Loucy (cell line): ENCODE measurements at regions not wholly inside any gene's neighbourhood (a gene's known extent, or its start where the extent isn't known, plus 50 kb on each side); places are given as distances from the start of the nearest gene placed in this dataset.

Source experiments
- H2AFZ ChIP-seq: fragments of 200-600 bp; sonication (generic); 2 replicates; pipeline ENCODE4 v1.6.0; 2016; ENCODE audit warnings: antibody characterized with exemption, mild to moderate bottlenecking, low read length, moderate library complexity
- H3F3A ChIP-seq: fragments of 200-600 bp; 2 replicates; pipeline ENCODE4 v1.6.0; 2016; ENCODE audit warnings: antibody characterized with exemption, low read depth, mild to moderate bottlenecking
- H3K27me3 ChIP-seq: fragments of 200-600 bp; sonication (generic); 2 replicates; pipeline ENCODE4 v1.6.1; 2014; ENCODE audit warnings: low read length, mild to moderate bottlenecking; ENCODE audit not compliant: insufficient read depth, poor library complexity, severe bottlenecking
- H3K36me3 ChIP-seq: fragments of 200-600 bp; sonication (generic); 2 replicates; pipeline ENCODE4 v1.6.1; 2016; ENCODE audit warnings: low read length; ENCODE audit not compliant: insufficient read depth
- H3K4me1 ChIP-seq: fragments of 200-600 bp; sonication (generic); 2 replicates; pipeline ENCODE4 v1.5.1; 2014; ENCODE audit warnings: low read length, mild to moderate bottlenecking; ENCODE audit not compliant: insufficient read depth, poor library complexity, severe bottlenecking
- H3K4me2 ChIP-seq: fragments of 200-600 bp; sonication (generic); 2 replicates; pipeline ENCODE4 v1.6.0; 2014; ENCODE audit warnings: antibody characterized with exemption, low read length, low read depth, mild to moderate bottlenecking; ENCODE audit not compliant: poor library complexity, severe bottlenecking
- H3K4me3 ChIP-seq: fragments of 200-600 bp; sonication (generic); 2 replicates; pipeline ENCODE4 v1.5.1; 2014; ENCODE audit warnings: low read length, mild to moderate bottlenecking, mixed read lengths; ENCODE audit not compliant: poor library complexity, severe bottlenecking
- H3K79me2 ChIP-seq: fragments of 200-600 bp; sonication (generic); 2 replicates; pipeline ENCODE4 v1.6.1; 2014; ENCODE audit warnings: low read length; ENCODE audit not compliant: insufficient read depth
- H3K9ac ChIP-seq: fragments of 200-600 bp; sonication (generic); 2 replicates; pipeline ENCODE4 v1.6.0; 2014; ENCODE audit warnings: mild to moderate bottlenecking, low read depth, low read length, moderate library complexity; ENCODE audit not compliant: poor library complexity, severe bottlenecking
- H3K9me2 ChIP-seq: fragments of 200-600 bp; sonication (generic); replicated peaks from 2 replicates; pipeline ENCODE4 v1.6.1; 2016; ENCODE audit warnings: low read depth, low read length, mixed read lengths
- H3K9me3 ChIP-seq: fragments of 200-600 bp; sonication (generic); 2 replicates; pipeline ENCODE4 v1.6.1; 2014; ENCODE audit warnings: mild to moderate bottlenecking, antibody characterized with exemption, low read length, low read depth; ENCODE audit not compliant: insufficient read depth
- H4K20me1 ChIP-seq: fragments of 200-600 bp; sonication (generic); 2 replicates; pipeline ENCODE4 v1.6.0; 2014; ENCODE audit warnings: antibody characterized with exemption, low read length, mild to moderate bottlenecking; ENCODE audit not compliant: insufficient read depth, poor library complexity, severe bottlenecking
- EZH2phosphoT487 ChIP-seq: fragments of 200-600 bp; IDR thresholded peaks from 2 replicates; pipeline ENCODE4 v1.6.1; 2018; ENCODE audit warnings: antibody characterized with exemption, mild to moderate bottlenecking, moderate library complexity, borderline replicate concordance
- TF ChIP-seq, protein P1 (sequence below): fragments of 200-600 bp; sonication (generic); conservative IDR thresholded peaks from 2 replicates; pipeline ENCODE4 v1.5.1; 2014; ENCODE audit warnings: mild to moderate bottlenecking, antibody characterized with exemption, low read length

DNA sequence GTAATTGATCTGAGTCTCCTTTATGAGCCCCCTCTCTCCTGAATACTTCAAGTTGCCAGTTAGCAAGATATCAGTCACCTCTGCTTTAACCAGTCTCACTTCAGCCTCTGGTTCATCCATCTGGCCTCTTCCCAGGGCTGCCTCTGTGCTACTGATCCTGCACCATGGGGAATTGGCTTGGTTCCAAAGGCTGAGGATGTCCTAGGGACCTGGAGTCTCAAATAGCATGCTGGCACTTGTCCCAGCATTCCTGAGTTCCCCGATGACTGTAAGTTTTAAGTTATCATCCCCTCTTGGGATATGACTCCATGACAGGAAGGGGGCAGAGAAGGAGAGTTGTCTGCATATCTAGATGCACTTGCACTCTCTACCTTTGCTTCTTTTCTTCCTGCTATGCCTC is 252.0 kb downstream of the PTBP2 start:
- Histone ChIP-seq H2AFZ (no peak overlapping the region), H4K20me1 (no peaks in the 10 kb centered on the region), H3K79me2 (no peaks in the 10 kb centered on the region), H3K4me2 (no peak overlapping the region), H3F3A (no peaks in the 10 kb centered on the region), H3K9ac (no peak overlapping the region), H3K9me2 (no peaks in the 10 kb centered on the region), H3K4me3 (no peak overlapping the region), H3K36me3 (no peaks in the 10 kb centered on the region), H3K9me3 (no peaks in the 10 kb centered on the region), H3K4me1 (no peaks in the 10 kb centered on the region), H3K27me3 (no peaks in the 10 kb centered on the region)
- TF ChIP-seq, protein P1, sequence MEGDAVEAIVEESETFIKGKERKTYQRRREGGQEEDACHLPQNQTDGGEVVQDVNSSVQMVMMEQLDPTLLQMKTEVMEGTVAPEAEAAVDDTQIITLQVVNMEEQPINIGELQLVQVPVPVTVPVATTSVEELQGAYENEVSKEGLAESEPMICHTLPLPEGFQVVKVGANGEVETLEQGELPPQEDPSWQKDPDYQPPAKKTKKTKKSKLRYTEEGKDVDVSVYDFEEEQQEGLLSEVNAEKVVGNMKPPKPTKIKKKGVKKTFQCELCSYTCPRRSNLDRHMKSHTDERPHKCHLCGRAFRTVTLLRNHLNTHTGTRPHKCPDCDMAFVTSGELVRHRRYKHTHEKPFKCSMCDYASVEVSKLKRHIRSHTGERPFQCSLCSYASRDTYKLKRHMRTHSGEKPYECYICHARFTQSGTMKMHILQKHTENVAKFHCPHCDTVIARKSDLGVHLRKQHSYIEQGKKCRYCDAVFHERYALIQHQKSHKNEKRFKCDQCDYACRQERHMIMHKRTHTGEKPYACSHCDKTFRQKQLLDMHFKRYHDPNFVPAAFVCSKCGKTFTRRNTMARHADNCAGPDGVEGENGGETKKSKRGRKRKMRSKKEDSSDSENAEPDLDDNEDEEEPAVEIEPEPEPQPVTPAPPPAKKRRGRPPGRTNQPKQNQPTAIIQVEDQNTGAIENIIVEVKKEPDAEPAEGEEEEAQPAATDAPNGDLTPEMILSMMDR = no peak
- no peak for TF ChIP-seq EZH2phosphoT487

DNA sequence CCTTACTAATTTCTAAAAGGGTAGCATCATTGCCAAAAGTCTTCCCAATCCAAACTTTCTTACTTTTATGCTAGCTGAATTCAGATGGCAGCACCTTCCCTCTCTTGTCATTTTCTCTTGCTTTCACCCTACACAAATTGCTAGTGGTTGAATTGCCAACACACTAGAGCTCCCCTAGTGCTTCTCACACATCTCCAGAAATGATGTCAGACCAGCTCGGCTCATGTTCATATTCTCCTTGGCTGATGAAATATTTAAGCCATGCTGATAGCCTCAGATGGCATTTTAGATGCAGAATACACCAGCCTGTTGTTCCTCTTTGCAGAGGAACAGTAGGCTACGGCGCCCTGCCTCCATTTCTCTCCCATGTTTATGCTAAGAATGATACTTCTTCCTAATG is 256.9 kb downstream of the PTBP2 start:
- Histone ChIP-seq H3K27me3 (no peaks in the 10 kb centered on the region), H3K9me3 (no peaks in the 10 kb centered on the region), H3K4me1 (no peaks in the 10 kb centered on the region), H4K20me1 (no peaks in the 10 kb centered on the region), H3K9ac (no peak overlapping the region), H3F3A (no peaks in the 10 kb centered on the region), H3K9me2 (no peaks in the 10 kb centered on the region), H3K79me2 (no peaks in the 10 kb centered on the region), H3K36me3 (no peaks in the 10 kb centered on the region), H3K4me2 (no peak overlapping the region), H3K4me3 (no peak overlapping the region), H2AFZ (no peak overlapping the region)
- TF ChIP-seq EZH2phosphoT487 = no peak
- TF ChIP-seq, protein P1 = no peak

DNA sequence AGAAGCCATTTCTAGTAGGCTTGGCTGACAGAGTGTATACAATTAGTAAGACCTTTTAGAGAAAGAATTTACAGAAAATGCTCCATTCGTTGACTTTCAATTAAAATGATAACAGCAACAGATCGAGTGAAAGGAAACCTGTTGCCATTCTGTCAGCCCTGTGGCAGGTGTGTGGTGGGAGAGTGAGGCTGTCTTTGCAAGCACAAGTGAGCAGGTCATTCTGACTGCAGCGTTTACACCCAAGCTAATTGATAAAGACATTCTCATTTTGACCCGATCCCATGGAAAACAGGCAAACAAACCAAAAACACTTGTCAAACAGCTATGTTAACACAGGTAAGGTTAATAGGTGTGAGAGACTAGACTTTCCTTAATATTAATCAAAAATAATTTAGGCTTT is 257.3 kb downstream of the PTBP2 start:
- Histone ChIP-seq H4K20me1 (no peaks in the 10 kb centered on the region), H3K9ac (no peak overlapping the region), H3K4me2 (no peak overlapping the region), H3K4me1 (no peaks in the 10 kb centered on the region), H3K27me3 (no peaks in the 10 kb centered on the region), H3K9me3 (no peaks in the 10 kb centered on the region), H3F3A (no peaks in the 10 kb centered on the region), H3K4me3 (no peak overlapping the region), H3K9me2 (no peaks in the 10 kb centered on the region), H3K79me2 (no peaks in the 10 kb centered on the region), H3K36me3 (no peaks in the 10 kb centered on the region), H2AFZ (no peak overlapping the region)
- TF ChIP-seq EZH2phosphoT487 = no peak
- TF ChIP-seq, protein P1 = no peak
